ENCODE measurements at regions not wholly inside any gene's neighbourhood (a gene's known extent, or its start where the extent isn't known, plus 50 kb on each side); places are given as distances from the start of the nearest gene placed in this dataset.

GRCh38 chr1:2940178-2940577, 81.1 kb upstream of the ACTRT2 start:
- no peaks in the 10 kb centered on the region for H3K4me1 ChIP-seq (ENCODE audit: insufficient read depth, low read length, poor library complexity, severe bottlenecking)
- DNase-seq (ENCODE audit: low spot score): no peak
- peaks cover 9% of the 10 kb centered on the region for H3K9me3 ChIP-seq (ENCODE audit: low read depth, low read length, poor library complexity, severe bottlenecking)
- TF ChIP-seq, protein P1, sequence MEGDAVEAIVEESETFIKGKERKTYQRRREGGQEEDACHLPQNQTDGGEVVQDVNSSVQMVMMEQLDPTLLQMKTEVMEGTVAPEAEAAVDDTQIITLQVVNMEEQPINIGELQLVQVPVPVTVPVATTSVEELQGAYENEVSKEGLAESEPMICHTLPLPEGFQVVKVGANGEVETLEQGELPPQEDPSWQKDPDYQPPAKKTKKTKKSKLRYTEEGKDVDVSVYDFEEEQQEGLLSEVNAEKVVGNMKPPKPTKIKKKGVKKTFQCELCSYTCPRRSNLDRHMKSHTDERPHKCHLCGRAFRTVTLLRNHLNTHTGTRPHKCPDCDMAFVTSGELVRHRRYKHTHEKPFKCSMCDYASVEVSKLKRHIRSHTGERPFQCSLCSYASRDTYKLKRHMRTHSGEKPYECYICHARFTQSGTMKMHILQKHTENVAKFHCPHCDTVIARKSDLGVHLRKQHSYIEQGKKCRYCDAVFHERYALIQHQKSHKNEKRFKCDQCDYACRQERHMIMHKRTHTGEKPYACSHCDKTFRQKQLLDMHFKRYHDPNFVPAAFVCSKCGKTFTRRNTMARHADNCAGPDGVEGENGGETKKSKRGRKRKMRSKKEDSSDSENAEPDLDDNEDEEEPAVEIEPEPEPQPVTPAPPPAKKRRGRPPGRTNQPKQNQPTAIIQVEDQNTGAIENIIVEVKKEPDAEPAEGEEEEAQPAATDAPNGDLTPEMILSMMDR (conservative IDR thresholded peaks at IDR 0.05; ENCODE audit: low read depth, low read length): no peak
- TF ChIP-seq EZH2 (IDR thresholded peaks at IDR 0.05; ENCODE audit: borderline replicate concordance, low read depth, low read length, poor library complexity, severe bottlenecking): no peak
- CTCF ChIA-PET: no interaction called here
- intact Hi-C loops (cut with micrococcal nuclease; ENCODE audit: unreplicated experiment): no loop called here
- H3K36me3 ChIP-seq (ENCODE audit: insufficient read depth, low read length, poor library complexity, severe bottlenecking): no peaks in the 10 kb centered on the region
- H3K27ac ChIP-seq (ENCODE audit: low read depth, low read length, poor library complexity, severe bottlenecking): no peak overlapping the region
- H3K4me3 ChIP-seq (ENCODE audit: low read depth, low read length, poor library complexity, severe bottlenecking): no peak overlapping the region
- POLR2A ChIA-PET (ENCODE audit: low non-redundant PET): no interaction called here
- no peaks in the 10 kb centered on the region for H3K27me3 ChIP-seq (replicated peaks; ENCODE audit: insufficient read depth, low read depth, low read length, poor library complexity)
- BruUV-seq (replicated peaks): no TSS peak

DNA sequence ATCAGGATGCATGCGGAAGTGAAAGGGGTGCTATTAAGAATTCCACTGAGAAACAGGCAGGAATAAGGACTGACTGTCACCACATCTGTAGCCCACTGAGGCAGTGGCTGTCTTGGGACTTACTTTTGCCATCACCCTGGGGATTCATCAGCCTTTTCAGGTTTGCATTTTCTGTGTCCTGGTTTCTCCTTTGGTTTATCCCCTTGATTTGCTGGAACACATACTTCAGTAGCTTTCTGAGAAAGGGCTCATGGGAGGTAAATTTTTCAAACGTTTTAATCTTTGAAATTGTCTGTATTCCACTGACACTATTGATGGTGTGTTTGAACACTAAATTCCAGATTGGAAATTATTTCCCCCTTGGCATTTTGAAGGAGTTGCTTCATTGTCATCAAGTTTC, 80.2 kb upstream of the ACTRT2 start:
- BruUV-seq (replicated peaks): no TSS peak
- POLR2A ChIA-PET (ENCODE audit: low non-redundant PET): no interaction called here
- Histone ChIP-seq H3K4me3 (ENCODE audit: low read depth, low read length, poor library complexity, severe bottlenecking) (no peak overlapping the region), H3K27me3 (replicated peaks; ENCODE audit: insufficient read depth, low read depth, low read length, poor library complexity) (peaks cover 5% of the 10 kb centered on the region), H3K36me3 (ENCODE audit: insufficient read depth, low read length, poor library complexity, severe bottlenecking) (no peaks in the 10 kb centered on the region), H3K27ac (ENCODE audit: low read depth, low read length, poor library complexity, severe bottlenecking) (no peak overlapping the region), H3K9me3 (ENCODE audit: low read depth, low read length, poor library complexity, severe bottlenecking) (peaks cover 9% of the 10 kb centered on the region), H3K4me1 (ENCODE audit: insufficient read depth, low read length, poor library complexity, severe bottlenecking) (no peaks in the 10 kb centered on the region)
- CTCF ChIA-PET: no interaction called here
- TF ChIP-seq, protein P1 (conservative IDR thresholded peaks at IDR 0.05; ENCODE audit: low read depth, low read length): no peak
- no peak for TF ChIP-seq EZH2 (IDR thresholded peaks at IDR 0.05; ENCODE audit: borderline replicate concordance, low read depth, low read length, poor library complexity, severe bottlenecking)
- DNase-seq (ENCODE audit: low spot score): no peak
- intact Hi-C loops (cut with micrococcal nuclease; ENCODE audit: unreplicated experiment): no loop called here

- TF ChIP-seq EZH2 (IDR thresholded peaks at IDR 0.05; ENCODE audit: borderline replicate concordance, low read depth, low read length, poor library complexity, severe bottlenecking): no peak
- TF ChIP-seq, protein P1 (conservative IDR thresholded peaks at IDR 0.05; ENCODE audit: low read depth, low read length): no peak
- H3K36me3 ChIP-seq (ENCODE audit: insufficient read depth, low read length, poor library complexity, severe bottlenecking): no peaks in the 10 kb centered on the region
- no peaks in the 10 kb centered on the region for H3K4me1 ChIP-seq (ENCODE audit: insufficient read depth, low read length, poor library complexity, severe bottlenecking)
- peaks cover 9% of the 10 kb centered on the region for H3K9me3 ChIP-seq (ENCODE audit: low read depth, low read length, poor library complexity, severe bottlenecking)
- H3K27ac ChIP-seq (ENCODE audit: low read depth, low read length, poor library complexity, severe bottlenecking): no peak overlapping the region
- intact Hi-C loops (cut with micrococcal nuclease; ENCODE audit: unreplicated experiment): no loop called here
- no TSS peak for BruUV-seq (replicated peaks)
- peaks cover 14% of the 10 kb centered on the region for H3K27me3 ChIP-seq (replicated peaks; ENCODE audit: insufficient read depth, low read depth, low read length, poor library complexity)
- H3K4me3 ChIP-seq (ENCODE audit: low read depth, low read length, poor library complexity, severe bottlenecking): no peak overlapping the region
- no peak for DNase-seq (ENCODE audit: low spot score)
- ChIA-PET CTCF (no interaction called here), POLR2A (ENCODE audit: low non-redundant PET) (no interaction called here)
Measured at GRCh38 chr1:2941907-2942306, 79.4 kb upstream of the ACTRT2 start.
